Epithelial cell of proximal tubule (primary cell): ENCODE measurements at regions not wholly inside any gene's neighbourhood (a gene's known extent, or its start where the extent isn't known, plus 50 kb on each side); places are given as distances from the start of the nearest gene placed in this dataset.
"Not testable (repeated sequence)": the region's sequence is repeated elsewhere in the genome, so short reads cannot be mapped to it uniquely, and the experiment has no call there.

Experiments
- DNase-seq: peaks from one replicate; pipeline ENCODE4 v3.0.0-alpha.2; 2011; ENCODE audit warnings: low read depth
- H3K4me3 ChIP-seq: 2 replicates; pipeline ENCODE4 v1.5.1; 2011; ENCODE audit warnings: low read depth, mild to moderate bottlenecking, low read length
- CTCF ChIP-seq: conservative IDR thresholded peaks from 2 replicates; pipeline ENCODE4 v1.5.1; 2012; ENCODE audit warnings: low read depth, mild to moderate bottlenecking, low read length

- no peak for TF ChIP-seq CTCF
- no peak overlapping the region for H3K4me3 ChIP-seq
- DNase-seq = no peak
These were observed 1714.1 kb downstream of the BRINP3 start for GRCh38 chr1:188763541-188763940.

GRCh38 chr1:188769181-188769580 is 1708.5 kb downstream of the BRINP3 start:
- DNase-seq = no peak
- no peak overlapping the region for H3K4me3 ChIP-seq
- no peak for TF ChIP-seq CTCF

GRCh38 chr1:188769936-188770335 is 1707.7 kb downstream of the BRINP3 start:
- H3K4me3 ChIP-seq = no peak overlapping the region
- no peak for TF ChIP-seq CTCF
- no peak for DNase-seq

GRCh38 chr1:188778578-188778977 is 1699.1 kb downstream of the BRINP3 start:
- no peak overlapping the region for H3K4me3 ChIP-seq
- TF ChIP-seq CTCF = no peak
- no peak for DNase-seq

- H3K4me3 ChIP-seq = no peak overlapping the region
- peak; percentile 9 for DNase-seq
- TF ChIP-seq CTCF = peak; percentile 87
These were observed 1695.3 kb downstream of the BRINP3 start for GRCh38 chr1:188782220-188782841.

GRCh38 chr1:188794969-188795368 is 1682.7 kb downstream of the BRINP3 start:
- no peak overlapping the region for H3K4me3 ChIP-seq
- DNase-seq = no peak
- TF ChIP-seq CTCF = no peak

GRCh38 chr1:188812153-188812552 is 1665.5 kb downstream of the BRINP3 start:
- not testable (repeated sequence) for H3K4me3 ChIP-seq, DNase-seq

- not testable (repeated sequence) for DNase-seq
These were observed 1664.7 kb downstream of the BRINP3 start for GRCh38 chr1:188812836-188813573.

More at GRCh38 chr1:188812836-188813573, 1664.7 kb downstream of the BRINP3 start:
- not testable (repeated sequence) for H3K4me3 ChIP-seq
